ENCODE measurements at regions not wholly inside any gene's neighbourhood (a gene's known extent, or its start where the extent isn't known, plus 50 kb on each side); places are given as distances from the start of the nearest gene placed in this dataset.

GRCh38 chr14:87008965-87009364 is 984.0 kb downstream of the GALC start:
- Histone ChIP-seq H3K9ac (ENCODE audit: low read length) (no peak overlapping the region), H3K4me3 (ENCODE audit: low read length) (no peak overlapping the region), H3F3A (ENCODE audit: insufficient read depth, low read length, poor library complexity, severe bottlenecking) (no peaks in the 10 kb centered on the region), H3K4me2 (ENCODE audit: low read length) (no peak overlapping the region), H2AFZ (ENCODE audit: low read depth, low read length) (no peak overlapping the region), H4K20me1 (ENCODE audit: insufficient read depth) (no peaks in the 10 kb centered on the region), H3K9me3 (ENCODE audit: low read length) (no peaks in the 10 kb centered on the region), H3K27me3 (ENCODE audit: insufficient read depth, low read depth, low read length) (no peaks in the 10 kb centered on the region), H3K9me2 (ENCODE audit: insufficient read depth, low read length) (no peaks in the 10 kb centered on the region), H3K27ac (ENCODE audit: low read length) (no peak overlapping the region), H3K79me2 (replicated peaks; ENCODE audit: insufficient read depth, low read length) (no peaks in the 10 kb centered on the region), H3K36me3 (ENCODE audit: insufficient read depth, low read length) (no peaks in the 10 kb centered on the region)
- TF ChIP-seq, protein P1, sequence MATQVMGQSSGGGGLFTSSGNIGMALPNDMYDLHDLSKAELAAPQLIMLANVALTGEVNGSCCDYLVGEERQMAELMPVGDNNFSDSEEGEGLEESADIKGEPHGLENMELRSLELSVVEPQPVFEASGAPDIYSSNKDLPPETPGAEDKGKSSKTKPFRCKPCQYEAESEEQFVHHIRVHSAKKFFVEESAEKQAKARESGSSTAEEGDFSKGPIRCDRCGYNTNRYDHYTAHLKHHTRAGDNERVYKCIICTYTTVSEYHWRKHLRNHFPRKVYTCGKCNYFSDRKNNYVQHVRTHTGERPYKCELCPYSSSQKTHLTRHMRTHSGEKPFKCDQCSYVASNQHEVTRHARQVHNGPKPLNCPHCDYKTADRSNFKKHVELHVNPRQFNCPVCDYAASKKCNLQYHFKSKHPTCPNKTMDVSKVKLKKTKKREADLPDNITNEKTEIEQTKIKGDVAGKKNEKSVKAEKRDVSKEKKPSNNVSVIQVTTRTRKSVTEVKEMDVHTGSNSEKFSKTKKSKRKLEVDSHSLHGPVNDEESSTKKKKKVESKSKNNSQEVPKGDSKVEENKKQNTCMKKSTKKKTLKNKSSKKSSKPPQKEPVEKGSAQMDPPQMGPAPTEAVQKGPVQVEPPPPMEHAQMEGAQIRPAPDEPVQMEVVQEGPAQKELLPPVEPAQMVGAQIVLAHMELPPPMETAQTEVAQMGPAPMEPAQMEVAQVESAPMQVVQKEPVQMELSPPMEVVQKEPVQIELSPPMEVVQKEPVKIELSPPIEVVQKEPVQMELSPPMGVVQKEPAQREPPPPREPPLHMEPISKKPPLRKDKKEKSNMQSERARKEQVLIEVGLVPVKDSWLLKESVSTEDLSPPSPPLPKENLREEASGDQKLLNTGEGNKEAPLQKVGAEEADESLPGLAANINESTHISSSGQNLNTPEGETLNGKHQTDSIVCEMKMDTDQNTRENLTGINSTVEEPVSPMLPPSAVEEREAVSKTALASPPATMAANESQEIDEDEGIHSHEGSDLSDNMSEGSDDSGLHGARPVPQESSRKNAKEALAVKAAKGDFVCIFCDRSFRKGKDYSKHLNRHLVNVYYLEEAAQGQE (IDR thresholded peaks at IDR 0.05; ENCODE audit: borderline replicate concordance), result no peak
- no peak for TF ChIP-seq SMC3 (conservative IDR thresholded peaks at IDR 0.05; ENCODE audit: poor library complexity)
- TF ChIP-seq EZH2 (IDR thresholded peaks at IDR 0.05; ENCODE audit: borderline replicate concordance, insufficient read depth, low read length, poor library complexity, severe bottlenecking), result no peak
- TF ChIP-seq, protein P2, sequence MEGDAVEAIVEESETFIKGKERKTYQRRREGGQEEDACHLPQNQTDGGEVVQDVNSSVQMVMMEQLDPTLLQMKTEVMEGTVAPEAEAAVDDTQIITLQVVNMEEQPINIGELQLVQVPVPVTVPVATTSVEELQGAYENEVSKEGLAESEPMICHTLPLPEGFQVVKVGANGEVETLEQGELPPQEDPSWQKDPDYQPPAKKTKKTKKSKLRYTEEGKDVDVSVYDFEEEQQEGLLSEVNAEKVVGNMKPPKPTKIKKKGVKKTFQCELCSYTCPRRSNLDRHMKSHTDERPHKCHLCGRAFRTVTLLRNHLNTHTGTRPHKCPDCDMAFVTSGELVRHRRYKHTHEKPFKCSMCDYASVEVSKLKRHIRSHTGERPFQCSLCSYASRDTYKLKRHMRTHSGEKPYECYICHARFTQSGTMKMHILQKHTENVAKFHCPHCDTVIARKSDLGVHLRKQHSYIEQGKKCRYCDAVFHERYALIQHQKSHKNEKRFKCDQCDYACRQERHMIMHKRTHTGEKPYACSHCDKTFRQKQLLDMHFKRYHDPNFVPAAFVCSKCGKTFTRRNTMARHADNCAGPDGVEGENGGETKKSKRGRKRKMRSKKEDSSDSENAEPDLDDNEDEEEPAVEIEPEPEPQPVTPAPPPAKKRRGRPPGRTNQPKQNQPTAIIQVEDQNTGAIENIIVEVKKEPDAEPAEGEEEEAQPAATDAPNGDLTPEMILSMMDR (IDR thresholded peaks at IDR 0.05; ENCODE audit: poor library complexity, severe bottlenecking), result no peak
- TF ChIP-seq MXI1 (conservative IDR thresholded peaks at IDR 0.05; ENCODE audit: poor library complexity, severe bottlenecking), result no peak

- Histone ChIP-seq H3K27me3 (ENCODE audit: insufficient read depth, low read depth, low read length) (no peaks in the 10 kb centered on the region), H3K36me3 (ENCODE audit: insufficient read depth, low read length) (no peaks in the 10 kb centered on the region), H4K20me1 (ENCODE audit: insufficient read depth) (no peaks in the 10 kb centered on the region), H2AFZ (ENCODE audit: low read depth, low read length) (no peak overlapping the region), H3K27ac (ENCODE audit: low read length) (no peak overlapping the region), H3K4me3 (ENCODE audit: low read length) (no peak overlapping the region), H3K9ac (ENCODE audit: low read length) (no peak overlapping the region), H3K79me2 (replicated peaks; ENCODE audit: insufficient read depth, low read length) (no peaks in the 10 kb centered on the region), H3K9me3 (ENCODE audit: low read length) (no peaks in the 10 kb centered on the region), H3K4me2 (ENCODE audit: low read length) (no peak overlapping the region), H3F3A (ENCODE audit: insufficient read depth, low read length, poor library complexity, severe bottlenecking) (no peaks in the 10 kb centered on the region), H3K9me2 (ENCODE audit: insufficient read depth, low read length) (no peaks in the 10 kb centered on the region)
- no peak for TF ChIP-seq RAD21 (conservative IDR thresholded peaks at IDR 0.05)
- TF ChIP-seq SMC3 (conservative IDR thresholded peaks at IDR 0.05; ENCODE audit: poor library complexity), result no peak
- TF ChIP-seq POLR2AphosphoS5 (IDR thresholded peaks at IDR 0.05), result no peak
- TF ChIP-seq EZH2 (IDR thresholded peaks at IDR 0.05; ENCODE audit: borderline replicate concordance, insufficient read depth, low read length, poor library complexity, severe bottlenecking), result no peak
- no peak for TF ChIP-seq MXI1 (conservative IDR thresholded peaks at IDR 0.05; ENCODE audit: poor library complexity, severe bottlenecking)
- TF ChIP-seq TAF1 (IDR thresholded peaks at IDR 0.05; ENCODE audit: low read depth), result no peak
- TF ChIP-seq EP300 (conservative IDR thresholded peaks at IDR 0.05; ENCODE audit: poor library complexity, severe bottlenecking), result no peak
Measured at GRCh38 chr14:87005280-87005679, 987.7 kb downstream of the GALC start.

GRCh38 chr14:87002776-87003175 is 990.2 kb downstream of the GALC start:
- Histone ChIP-seq H3K27ac (ENCODE audit: low read length) (no peak overlapping the region), H3K27me3 (ENCODE audit: insufficient read depth, low read depth, low read length) (no peaks in the 10 kb centered on the region), H3F3A (ENCODE audit: insufficient read depth, low read length, poor library complexity, severe bottlenecking) (no peaks in the 10 kb centered on the region), H3K9ac (ENCODE audit: low read length) (no peak overlapping the region), H2AFZ (ENCODE audit: low read depth, low read length) (no peak overlapping the region), H3K79me2 (replicated peaks; ENCODE audit: insufficient read depth, low read length) (no peaks in the 10 kb centered on the region), H3K9me3 (ENCODE audit: low read length) (no peaks in the 10 kb centered on the region), H3K4me3 (ENCODE audit: low read length) (no peak overlapping the region), H3K36me3 (ENCODE audit: insufficient read depth, low read length) (no peaks in the 10 kb centered on the region), H3K4me2 (ENCODE audit: low read length) (no peak overlapping the region), H4K20me1 (ENCODE audit: insufficient read depth) (no peaks in the 10 kb centered on the region), H3K9me2 (ENCODE audit: insufficient read depth, low read length) (no peaks in the 10 kb centered on the region)
- TF ChIP-seq SMC3 (conservative IDR thresholded peaks at IDR 0.05; ENCODE audit: poor library complexity) (peak; percentile 14), RAD21 (conservative IDR thresholded peaks at IDR 0.05) (peak; percentile 42), POLR2AphosphoS5 (IDR thresholded peaks at IDR 0.05) (no peak)
